HCT116 (cell line): ENCODE measurements at regions not wholly inside any gene's neighbourhood (a gene's known extent, or its start where the extent isn't known, plus 50 kb on each side); places are given as distances from the start of the nearest gene placed in this dataset.

Experiments
- ATAC-seq: fragments of 200-7000 bp; cut with Tn5 transposase; 2 replicates; pipeline ENCODE4 v1.9.1; 2020; ENCODE audit warnings: mild to moderate bottlenecking, moderate library complexity
- BruUV-seq: library from RNA; stranded (reverse); fragments of 400-500 nt; replicated peaks from 2 replicates; lab custom pipeline; 2021; lab: Mats Ljungman, UMichigan
- CTCF ChIA-PET: fragments of 300-600 bp; sonication (Branson Sonifier 250); formaldehyde crosslinking; loops from one replicate; lab custom pipeline; 2021; ENCODE audit warnings: antibody characterized with exemption; lab: Charles Lee
- POLR2A ChIA-PET: fragments of 300-600, 350-600 bp; sonication (Branson Sonifier 250); formaldehyde crosslinking; loops from one replicate; lab custom pipeline; 2021; ENCODE audit warnings: antibody characterized with exemption; lab: Charles Lee
- RAD21 ChIA-PET, 2 experiments: fragments of 300-600 bp; sonication (Branson Sonifier 250); formaldehyde crosslinking; loops; one replicate each; lab custom pipeline; 2023; ENCODE audit warnings: low total read pairs in 2 of 2; ENCODE audit not compliant: uncharacterized antibody in 2 of 2, unreplicated experiment in 2 of 2, low non-redundant PET in 1 of 2; lab: Charles Lee
- DNase-seq: peaks from one replicate; pipeline ENCODE4 v3.0.0-alpha.2; 2010; ENCODE audit warnings: low read depth, low spot score
- H2AFZ ChIP-seq: fragments of 200-600 bp; shearing (Covaris generic), sonication (generic); 2 replicates; pipeline ENCODE4 v1.6.1; 2017; ENCODE audit warnings: low read depth, mixed run types, mixed read lengths, antibody characterized with exemption, low read length; ENCODE audit not compliant: poor library complexity, severe bottlenecking
- H3K27ac ChIP-seq: 2 replicates; pipeline ENCODE4 v1.5.1; 2012; ENCODE audit warnings: low read depth, low read length
- H3K27me3 ChIP-seq: fragments of 200-600 bp; sonication (generic); 2 replicates; pipeline ENCODE4 v1.6.1; 2016; ENCODE audit warnings: mixed run types, low read length, mixed read lengths; ENCODE audit not compliant: insufficient read depth
- H3K36me3 ChIP-seq, 2 experiments: fragments of 200-500 bp in 1 of 2; fragments of 200-600 bp in 1 of 2; sonication (Bioruptor generic) in 1 of 2; sonication (generic) in 1 of 2; 2 replicates each; pipeline versions ENCODE4 v1.5.1 to v1.6.1; 2014 to 2016; ENCODE audit warnings: low read length in 2 of 2, inconsistent platforms in 1 of 2, mixed read lengths in 1 of 2, mixed run types in 1 of 2; ENCODE audit not compliant: insufficient read depth in 2 of 2, control insufficient read depth in 1 of 2
- H3K4me1 ChIP-seq, 2 experiments: fragments of 200-600 bp in 1 of 2; sonication (generic) in 1 of 2; 2 replicates each; pipeline versions ENCODE4 v1.5.1 to v1.6.1; 2012 to 2017; ENCODE audit warnings: low read length in 2 of 2, inconsistent platforms in 1 of 2, mild to moderate bottlenecking in 1 of 2, mixed read lengths in 1 of 2, mixed run types in 1 of 2, moderate library complexity in 1 of 2; ENCODE audit not compliant: insufficient read depth in 2 of 2, control insufficient read depth in 1 of 2
- H3K4me2 ChIP-seq: fragments of 200-600 bp; sonication (generic); 2 replicates; pipeline ENCODE4 v1.6.1; 2017; ENCODE audit warnings: mixed run types, low read length, mixed read lengths
- H3K4me3 ChIP-seq, 2 experiments: fragments of 200-600 bp in 1 of 2; sonication (generic) in 1 of 2; replicated peaks in 1 of 2; 2 replicates each; pipeline ENCODE4 v1.5.1; 2011 to 2016; ENCODE audit warnings: low read length in 2 of 2, control low read depth in 1 of 2, low read depth in 1 of 2, mild to moderate bottlenecking in 1 of 2, mixed read lengths in 1 of 2, mixed run types in 1 of 2
- H3K79me2 ChIP-seq: fragments of 200-600 bp; sonication (generic); 2 replicates; pipeline ENCODE4 v1.6.1; 2017; ENCODE audit warnings: mild to moderate bottlenecking, mixed run types, low read length, moderate library complexity, mixed read lengths; ENCODE audit not compliant: insufficient read depth
- H3K9ac ChIP-seq: fragments of 200-600 bp; sonication (generic); 2 replicates; pipeline ENCODE4 v1.6.1; 2016; ENCODE audit warnings: low read length, mixed read lengths
- H3K9me2 ChIP-seq: fragments of 200-600 bp; sonication (generic), shearing (Covaris generic); 2 replicates; pipeline ENCODE4 v1.6.1; 2017; ENCODE audit warnings: mixed run types, mild to moderate bottlenecking, moderate library complexity; ENCODE audit not compliant: insufficient read depth
- H3K9me3 ChIP-seq, 2 experiments: fragments of 200-500 bp in 1 of 2; fragments of 200-600 bp in 1 of 2; sonication (Bioruptor generic) in 1 of 2; sonication (generic) in 1 of 2; 2 replicates each; pipeline ENCODE4 v1.6.1; 2014 to 2017; ENCODE audit warnings: low read length in 2 of 2, mixed read lengths in 2 of 2, inconsistent platforms in 1 of 2, low read depth in 1 of 2, mild to moderate bottlenecking in 1 of 2, mixed run types in 1 of 2, moderate library complexity in 1 of 2; ENCODE audit not compliant: control insufficient read depth in 1 of 2, insufficient read depth in 1 of 2
- H4K20me1 ChIP-seq: fragments of 200-600 bp; sonication (generic), shearing (Covaris generic); 2 replicates; pipeline ENCODE4 v1.6.1; 2017; ENCODE audit warnings: mixed run types, mild to moderate bottlenecking, moderate library complexity; ENCODE audit not compliant: insufficient read depth
- CBX3 ChIP-seq: IDR thresholded peaks from 2 replicates; pipeline ENCODE4 v1.6.1; 2012; ENCODE audit warnings: low read depth
- CEBPB ChIP-seq: IDR thresholded peaks from 2 replicates; pipeline ENCODE4 v1.6.1; 2012; ENCODE audit warnings: low read depth
- CTCF ChIP-seq, 3 experiments: fragments of 200-600 bp in 1 of 3; sonication (generic) in 1 of 3; IDR thresholded peaks in 2 of 3; conservative IDR thresholded peaks in 1 of 3; 2 replicates each; pipeline ENCODE4 v1.5.1; 2012 to 2017; ENCODE audit warnings: low read depth in 2 of 3, low read length in 2 of 3, antibody characterized with exemption in 1 of 3, borderline replicate concordance in 1 of 3, control low read depth in 1 of 3, mild to moderate bottlenecking in 1 of 3, mixed read lengths in 1 of 3, mixed run types in 1 of 3, moderate library complexity in 1 of 3; ENCODE audit not compliant: insufficient read depth in 1 of 3
- REST ChIP-seq: IDR thresholded peaks from 2 replicates; pipeline ENCODE4 v1.6.1; 2012; ENCODE audit warnings: low read depth
- SRF ChIP-seq: IDR thresholded peaks from 2 replicates; pipeline ENCODE4 v1.6.1; 2012; ENCODE audit warnings: low read depth
- ZBTB33 ChIP-seq: IDR thresholded peaks from 2 replicates; pipeline ENCODE4 v1.6.1; 2011; ENCODE audit warnings: mild to moderate bottlenecking, low read length, moderate library complexity; ENCODE audit not compliant: insufficient replicate concordance; ENCODE audit errors: extremely low read depth
- intact Hi-C: fragments of 100-400 bp; cut with micrococcal nuclease; formaldehyde crosslinking; loops from 2 replicates; pipeline ENCODE4 v1.10.0; 2022

DNA sequence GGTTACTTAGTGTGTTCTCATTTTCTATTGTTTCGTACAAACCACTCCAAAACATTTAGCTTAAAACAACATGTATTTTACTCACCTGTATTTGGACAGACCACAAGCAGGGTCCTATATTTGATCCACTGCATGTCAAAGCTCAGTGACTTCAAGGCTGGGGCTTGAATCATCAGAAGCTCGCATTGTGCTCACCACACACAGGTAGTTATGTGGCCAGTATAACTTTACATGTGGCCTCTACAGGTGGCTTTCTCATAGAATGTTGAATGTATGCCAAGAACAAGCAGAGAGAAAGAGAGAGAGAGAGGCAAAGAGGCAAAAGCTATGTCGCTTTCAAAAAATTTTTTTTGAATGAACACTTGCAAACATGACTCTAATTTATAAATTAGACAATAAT is 107.6 kb downstream of the QRFPR start:
- Histone ChIP-seq H3K27me3 (no peaks in the 10 kb centered on the region), H3K4me1 (0 out of 4 replicates have a peak, but pooled peaks cover 0 to 6% of the 10 kb centered on the region in 2 experiments), H3K4me3 (no peak overlapping the region), H3K9me2 (no peaks in the 10 kb centered on the region), H3K4me2 (no peak overlapping the region), H4K20me1 (no peaks in the 10 kb centered on the region), H3K9me3 (no peaks in the 10 kb centered on the region), H3K36me3 (no peaks in the 10 kb centered on the region), H3K9ac (no peak overlapping the region), H3K79me2 (no peaks in the 10 kb centered on the region), H2AFZ (peak overlapping the region; percentile 14), H3K27ac (no peak overlapping the region)
- ATAC-seq (no peak), DNase-seq (no peak)
- TF ChIP-seq SRF (no peak), CTCF (IDR thresholded peaks at IDR 0.05 in 2 of 3, conservative IDR thresholded peaks at IDR 0.05 in 1 of 3; ENCODE audit: borderline replicate concordance in 1 of 3, insufficient read depth in 1 of 3, low read depth in 2 of 3, low read length in 2 of 3) (no peak), CBX3 (no peak), ZBTB33 (no peak), CEBPB (no peak), REST (no peak)
- ChIA-PET RAD21 (no interaction called here), POLR2A (no interaction called here), CTCF (no interaction called here)
- intact Hi-C loops = loop anchor here (10.0 kb wide), 1 partner anchor 382 kb away; no protein-coding TSS in a partner anchor
- no TSS peak for BruUV-seq
